ENCODE measurements at regions not wholly inside any gene's neighbourhood (a gene's known extent, or its start where the extent isn't known, plus 50 kb on each side); places are given as distances from the start of the nearest gene placed in this dataset.
"Not testable (repeated sequence)": the region's sequence is repeated elsewhere in the genome, so short reads cannot be mapped to it uniquely, and the experiment has no call there.

- intact Hi-C loops (cut with micrococcal nuclease; ENCODE audit: unreplicated experiment), result no loop called here
- no peak for ATAC-seq
- no peak overlapping the region for H2AFZ ChIP-seq (ENCODE audit: low read length)
- H3K9ac ChIP-seq (ENCODE audit: insufficient read depth, low read depth, low read length), result no peak overlapping the region
- H4K20me1 ChIP-seq (ENCODE audit: insufficient read depth, low read length), result no peaks in the 10 kb centered on the region
- no peaks in the 10 kb centered on the region for H3K79me2 ChIP-seq (ENCODE audit: insufficient read depth, low read length)
- H3K27me3 ChIP-seq (ENCODE audit: control insufficient read depth in 1 of 2, insufficient read depth in 2 of 2, low read length in 2 of 2), result peaks cover 0 to 11% of the 10 kb centered on the region in 2 experiments; a peak in 1 of 5 replicates
- H3K9me3 ChIP-seq (ENCODE audit: low read length), result no peaks in the 10 kb centered on the region
- H3K4me1 ChIP-seq (ENCODE audit: insufficient read depth, low read length), result no peaks in the 10 kb centered on the region
- no peaks in the 10 kb centered on the region for H3K36me3 ChIP-seq (replicated peaks in 1 of 2; ENCODE audit: control insufficient read depth in 1 of 2, insufficient read depth in 2 of 2, low read length in 2 of 2)
- no peak overlapping the region for H3K4me2 ChIP-seq (ENCODE audit: low read depth, low read length)
- no peak overlapping the region for H3K4me3 ChIP-seq (replicated peaks in 1 of 3; ENCODE audit: insufficient read depth in 1 of 3, low read depth in 2 of 3, low read length in 3 of 3)
- TF ChIP-seq, protein P1, sequence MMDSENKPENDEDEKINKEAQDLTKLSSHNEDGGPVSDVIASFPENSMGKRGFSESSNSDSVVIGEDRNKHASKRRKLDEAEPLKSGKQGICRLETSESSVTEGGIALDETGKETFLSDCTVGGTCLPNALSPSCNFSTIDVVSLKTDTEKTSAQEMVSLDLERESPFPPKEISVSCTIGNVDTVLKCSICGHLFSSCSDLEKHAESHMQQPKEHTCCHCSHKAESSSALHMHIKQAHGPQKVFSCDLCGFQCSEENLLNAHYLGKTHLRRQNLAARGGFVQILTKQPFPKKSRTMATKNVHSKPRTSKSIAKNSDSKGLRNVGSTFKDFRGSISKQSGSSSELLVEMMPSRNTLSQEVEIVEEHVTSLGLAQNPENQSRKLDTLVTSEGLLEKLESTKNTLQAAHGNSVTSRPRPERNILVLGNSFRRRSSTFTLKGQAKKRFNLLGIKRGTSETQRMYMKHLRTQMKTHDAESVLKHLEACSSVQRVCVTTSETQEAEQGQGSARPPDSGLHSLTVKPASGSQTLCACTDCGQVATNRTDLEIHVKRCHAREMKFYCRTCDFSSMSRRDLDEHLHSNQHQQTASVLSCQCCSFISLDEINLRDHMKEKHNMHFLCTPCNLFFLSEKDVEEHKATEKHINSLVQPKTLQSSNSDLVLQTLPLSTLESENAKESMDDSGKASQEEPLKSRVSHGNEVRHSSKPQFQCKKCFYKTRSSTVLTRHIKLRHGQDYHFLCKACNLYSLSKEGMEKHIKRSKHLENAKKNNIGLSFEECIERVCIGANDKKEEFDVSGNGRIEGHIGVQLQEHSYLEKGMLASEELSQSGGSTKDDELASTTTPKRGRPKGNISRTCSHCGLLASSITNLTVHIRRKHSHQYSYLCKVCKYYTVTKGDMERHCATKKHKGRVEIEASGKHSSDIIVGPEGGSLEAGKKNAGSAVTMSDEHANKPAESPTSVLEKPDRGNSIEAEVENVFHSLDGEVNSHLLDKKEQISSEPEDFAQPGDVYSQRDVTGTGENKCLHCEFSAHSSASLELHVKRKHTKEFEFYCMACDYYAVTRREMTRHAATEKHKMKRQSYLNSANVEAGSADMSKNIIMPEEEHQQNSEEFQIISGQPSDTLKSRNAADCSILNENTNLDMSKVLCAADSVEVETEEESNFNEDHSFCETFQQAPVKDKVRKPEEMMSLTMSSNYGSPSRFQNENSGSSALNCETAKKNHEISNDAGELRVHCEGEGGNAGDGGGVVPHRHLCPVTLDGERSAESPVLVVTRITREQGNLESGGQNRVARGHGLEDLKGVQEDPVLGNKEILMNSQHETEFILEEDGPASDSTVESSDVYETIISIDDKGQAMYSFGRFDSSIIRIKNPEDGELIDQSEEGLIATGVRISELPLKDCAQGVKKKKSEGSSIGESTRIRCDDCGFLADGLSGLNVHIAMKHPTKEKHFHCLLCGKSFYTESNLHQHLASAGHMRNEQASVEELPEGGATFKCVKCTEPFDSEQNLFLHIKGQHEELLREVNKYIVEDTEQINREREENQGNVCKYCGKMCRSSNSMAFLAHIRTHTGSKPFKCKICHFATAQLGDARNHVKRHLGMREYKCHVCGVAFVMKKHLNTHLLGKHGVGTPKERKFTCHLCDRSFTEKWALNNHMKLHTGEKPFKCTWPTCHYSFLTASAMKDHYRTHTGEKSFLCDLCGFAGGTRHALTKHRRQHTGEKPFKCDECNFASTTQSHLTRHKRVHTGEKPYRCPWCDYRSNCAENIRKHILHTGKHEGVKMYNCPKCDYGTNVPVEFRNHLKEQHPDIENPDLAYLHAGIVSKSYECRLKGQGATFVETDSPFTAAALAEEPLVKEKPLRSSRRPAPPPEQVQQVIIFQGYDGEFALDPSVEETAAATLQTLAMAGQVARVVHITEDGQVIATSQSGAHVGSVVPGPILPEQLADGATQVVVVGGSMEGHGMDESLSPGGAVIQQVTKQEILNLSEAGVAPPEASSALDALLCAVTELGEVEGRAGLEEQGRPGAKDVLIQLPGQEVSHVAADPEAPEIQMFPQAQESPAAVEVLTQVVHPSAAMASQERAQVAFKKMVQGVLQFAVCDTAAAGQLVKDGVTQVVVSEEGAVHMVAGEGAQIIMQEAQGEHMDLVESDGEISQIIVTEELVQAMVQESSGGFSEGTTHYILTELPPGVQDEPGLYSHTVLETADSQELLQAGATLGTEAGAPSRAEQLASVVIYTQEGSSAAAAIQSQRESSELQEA (CRISPR knock-in tag; IDR thresholded peaks at IDR 0.05; ENCODE audit: not compliant biosample characterization), result no peak
- TF ChIP-seq PHF20 (CRISPR knock-in tag; IDR thresholded peaks at IDR 0.05), result no peak
- TF ChIP-seq TIGD3 (CRISPR knock-in tag; IDR thresholded peaks at IDR 0.05; ENCODE audit: borderline replicate concordance), result no peak
- TF ChIP-seq KDM3A (CRISPR knock-in tag; IDR thresholded peaks at IDR 0.05; ENCODE audit: low read depth), result no peak
- ChIA-PET CTCF (ENCODE audit: low intra/inter-chr PET ratio, low total read pairs) (no interaction called here), POLR2A (no interaction called here)
- DNase-seq (ENCODE audit: low spot score), result no peak
- FAIRE-seq, result no peak
- WGBS (ENCODE audit: low lambda C conversion rate), result 4% methylated on average over 3 of the region's 3 CpGs
- in situ Hi-C loops (cut with HindIII; ENCODE audit: extremely low pct_ligation_motif_present, low pct_unique_long_range_greater_than_20kb), result no loop called here
- no peak overlapping the region for H3K27ac ChIP-seq (ENCODE audit: extremely low read length, insufficient read depth, low read length)
- no TSS peak for BruUV-seq (replicated peaks)
These were observed 52.7 kb upstream of the OSMR start for GRCh38 chr5:38793099-38793498.

- POLR2A ChIA-PET; H3K79me2 ChIP-seq (ENCODE audit: insufficient read depth, low read length); H3K36me3 ChIP-seq (replicated peaks in 1 of 2; ENCODE audit: control insufficient read depth in 1 of 2, insufficient read depth in 2 of 2, low read length in 2 of 2); H3K4me2 ChIP-seq (ENCODE audit: low read depth, low read length); H4K20me1 ChIP-seq (ENCODE audit: insufficient read depth, low read length); BruUV-seq (replicated peaks); H3K9me3 ChIP-seq (ENCODE audit: low read length); H3K4me3 ChIP-seq (replicated peaks in 1 of 3; ENCODE audit: insufficient read depth in 1 of 3, low read depth in 2 of 3, low read length in 3 of 3); FAIRE-seq; H3K27ac ChIP-seq (ENCODE audit: extremely low read length, insufficient read depth, low read length); intact Hi-C loops (cut with micrococcal nuclease; ENCODE audit: unreplicated experiment); in situ Hi-C loops (cut with HindIII; ENCODE audit: extremely low pct_ligation_motif_present, low pct_unique_long_range_greater_than_20kb); ATAC-seq; CTCF ChIA-PET (ENCODE audit: low intra/inter-chr PET ratio, low total read pairs); DNase-seq (ENCODE audit: low spot score); H2AFZ ChIP-seq (ENCODE audit: low read length); H3K4me1 ChIP-seq (ENCODE audit: insufficient read depth, low read length); H3K9ac ChIP-seq (ENCODE audit: insufficient read depth, low read depth, low read length): not testable (repeated sequence)
- peaks cover 0 to 11% of the 10 kb centered on the region in 2 experiments; a peak in 1 of 5 replicates for H3K27me3 ChIP-seq (ENCODE audit: control insufficient read depth in 1 of 2, insufficient read depth in 2 of 2, low read length in 2 of 2)
- 16% methylated on average over 7 of the region's 7 CpGs for WGBS (ENCODE audit: low lambda C conversion rate)
These were observed 51.8 kb upstream of the OSMR start for GRCh38 chr5:38794037-38794436.
